NCI-H2029 (cell line): ENCODE measurements at regions not wholly inside any gene's neighbourhood (a gene's known extent, or its start where the extent isn't known, plus 50 kb on each side); places are given as distances from the start of the nearest gene placed in this dataset.

ENCODE experiments used
- DNase-seq: peaks from one replicate; lab custom pipeline; 2025; lab: John Stamatoyannopoulos, UW

DNA sequence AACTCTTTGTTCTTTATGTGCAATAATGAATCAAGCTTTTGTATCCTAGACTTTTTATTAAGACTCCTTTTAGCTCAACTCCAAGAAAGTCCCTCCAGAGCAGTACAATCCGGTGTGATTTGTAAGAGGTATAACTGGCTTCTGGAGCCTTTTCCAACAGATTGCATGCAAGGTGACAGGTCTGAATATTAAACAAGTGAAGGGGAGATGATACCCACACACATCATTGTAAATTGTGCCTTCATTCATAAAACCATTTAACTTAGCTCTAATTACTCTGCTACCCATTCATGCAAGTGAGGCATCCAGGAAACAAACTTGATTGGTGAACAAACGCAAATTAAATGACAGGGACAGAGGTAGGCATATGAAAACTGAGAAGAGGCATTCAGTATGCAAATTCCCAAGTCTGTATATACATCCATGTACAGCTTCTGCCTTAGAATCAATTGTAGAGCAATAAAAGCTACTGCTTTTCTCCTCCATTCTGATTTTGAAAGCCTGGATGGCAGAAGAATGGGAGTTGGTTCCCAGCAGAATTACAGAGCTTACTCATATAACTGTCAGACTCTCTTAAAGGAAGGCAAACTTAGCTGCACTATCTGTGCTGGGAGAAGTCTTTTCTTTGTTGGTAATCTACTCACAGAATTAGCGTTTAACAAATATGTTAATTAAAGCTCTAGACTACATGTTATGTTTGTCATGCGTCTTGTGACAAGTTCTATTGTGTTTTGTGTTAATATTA, 261.0 kb upstream of the CDH6 start:
- no peak for DNase-seq

DNA sequence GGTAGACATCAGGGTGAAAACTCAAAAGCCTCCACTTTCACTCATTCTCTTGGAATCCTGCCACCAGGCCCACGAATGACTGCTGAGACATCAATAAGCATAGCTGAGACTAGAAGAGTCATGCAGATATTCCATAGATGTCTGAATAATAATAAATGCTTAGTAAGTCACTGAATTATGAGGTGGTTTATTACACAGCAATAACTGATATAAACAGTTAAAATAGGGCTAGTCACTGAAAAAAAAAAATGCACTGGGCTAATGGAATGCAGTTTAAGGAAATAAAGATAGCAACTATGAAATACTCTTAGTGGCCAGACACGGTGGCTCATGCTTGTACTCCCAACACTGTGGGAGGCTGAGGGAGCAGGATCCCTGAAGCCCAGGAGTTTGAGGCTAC, 262.8 kb upstream of the CDH6 start:
- DNase-seq: no peak

DNA sequence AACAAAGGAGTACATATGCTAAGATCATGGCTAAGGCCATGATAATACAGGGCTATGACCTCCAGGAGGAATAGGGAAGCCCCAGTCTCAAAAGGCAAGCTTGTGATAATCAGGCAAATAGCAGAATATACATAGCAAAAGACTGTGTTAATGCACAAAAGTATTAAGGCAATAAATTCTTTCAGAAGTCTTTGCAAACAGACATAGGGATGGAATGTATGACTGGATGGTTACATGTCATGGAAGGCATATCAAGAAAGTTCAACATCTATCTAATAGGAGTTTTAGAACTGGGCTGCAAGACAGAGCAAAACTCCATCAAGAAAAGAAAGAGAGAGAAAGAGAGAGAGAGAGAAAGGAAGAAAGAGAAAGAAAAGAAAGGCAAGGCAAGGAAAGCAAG, 264.5 kb upstream of the CDH6 start:
- no peak for DNase-seq

GRCh38 chr5:30926218-30926617, 267.3 kb upstream of the CDH6 start:
- no peak for DNase-seq

GRCh38 chr5:30921388-30921787, 272.1 kb upstream of the CDH6 start:
- no peak for DNase-seq

- DNase-seq: no peak
These were observed 275.3 kb upstream of the CDH6 start for GRCh38 chr5:30918171-30918570.

- no peak for DNase-seq
These were observed 285.1 kb upstream of the CDH6 start for GRCh38 chr5:30908356-30908755.

- DNase-seq: no peak
These were observed 293.1 kb upstream of the CDH6 start for GRCh38 chr5:30900367-30900766.

- no peak for DNase-seq
These were observed 298.7 kb upstream of the CDH6 start for GRCh38 chr5:30894811-30895210.

GRCh38 chr5:30891660-30892059, 301.8 kb upstream of the CDH6 start:
- no peak for DNase-seq

DNA sequence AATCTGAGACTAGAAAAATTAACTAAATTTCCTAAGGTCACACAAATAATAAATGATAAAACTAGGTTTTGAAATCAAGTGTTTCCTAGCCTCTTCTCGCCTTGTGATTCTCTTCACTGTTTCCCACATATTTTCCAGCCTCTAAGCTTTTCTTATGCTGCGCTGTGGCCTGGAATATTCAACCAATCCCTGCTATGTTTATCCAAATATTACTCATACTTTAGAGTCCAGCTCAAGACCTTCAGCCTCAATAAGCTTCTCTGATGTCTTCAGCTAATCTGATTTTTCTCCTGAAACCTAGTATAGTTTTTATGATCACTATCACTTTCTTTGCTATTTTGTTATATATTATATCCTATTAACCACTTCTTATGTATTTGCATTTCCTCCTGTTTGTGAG, 303.1 kb upstream of the CDH6 start:
- DNase-seq: no peak

DNA sequence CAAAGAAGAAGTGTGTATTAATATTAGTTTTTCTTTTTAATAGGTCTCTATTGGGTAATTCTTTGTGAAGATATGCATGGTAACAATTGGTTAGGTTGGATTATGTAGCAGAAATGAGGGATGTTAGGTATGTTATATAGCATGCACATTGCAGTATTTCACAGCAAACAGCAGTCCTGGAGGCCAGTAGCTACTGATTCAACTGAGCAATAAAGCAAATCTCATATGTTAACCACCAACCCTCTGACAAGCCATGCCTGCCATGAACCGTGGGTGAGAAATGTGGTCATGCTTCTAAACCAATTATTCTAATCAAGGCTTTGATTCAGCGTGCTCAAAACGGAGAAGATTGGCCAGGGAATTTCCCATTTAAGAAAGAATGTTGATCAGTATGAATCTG, 313.0 kb upstream of the CDH6 start:
- DNase-seq: no peak

- DNase-seq: no peak
These were observed 313.6 kb upstream of the CDH6 start for GRCh38 chr5:30879887-30880286.

DNA sequence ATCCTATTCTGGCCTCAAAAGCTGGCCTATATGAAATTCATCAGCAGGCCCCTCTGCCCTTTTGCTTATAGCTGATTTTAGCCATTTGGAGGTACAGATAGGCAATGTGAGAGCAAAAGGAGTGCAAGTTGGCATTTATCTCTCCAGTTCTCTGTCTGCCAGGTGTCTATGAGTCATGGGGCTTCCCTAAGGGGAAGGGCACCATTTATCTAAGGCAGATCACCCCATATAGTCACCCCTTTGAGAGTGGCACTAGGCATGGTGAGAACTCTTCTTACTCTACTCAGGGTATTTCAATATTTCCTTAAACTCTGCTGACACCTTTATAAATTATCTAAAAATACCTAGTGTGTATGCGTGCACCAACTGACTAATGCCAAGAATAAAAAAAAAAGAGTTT, 314.7 kb upstream of the CDH6 start:
- DNase-seq: no peak

DNA sequence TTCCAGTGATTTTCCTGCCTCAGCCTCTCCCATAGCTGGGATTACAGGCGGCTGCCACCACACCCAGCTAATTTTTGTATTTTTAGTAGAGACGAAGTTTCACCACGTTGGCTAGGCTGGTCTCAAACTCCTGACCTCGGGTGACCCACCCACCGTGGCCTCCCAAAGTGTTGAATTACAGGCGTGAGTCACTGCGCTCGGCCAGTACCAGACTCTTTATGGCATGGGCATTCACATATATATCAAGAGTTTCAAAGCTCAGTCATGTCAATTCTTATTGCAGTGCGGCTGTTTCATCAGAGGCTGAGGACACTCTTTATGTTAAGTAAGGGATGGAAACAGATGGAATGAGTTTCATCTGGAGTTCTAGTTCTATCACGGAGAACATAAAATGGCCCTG, 315.2 kb upstream of the CDH6 start:
- no peak for DNase-seq

DNA sequence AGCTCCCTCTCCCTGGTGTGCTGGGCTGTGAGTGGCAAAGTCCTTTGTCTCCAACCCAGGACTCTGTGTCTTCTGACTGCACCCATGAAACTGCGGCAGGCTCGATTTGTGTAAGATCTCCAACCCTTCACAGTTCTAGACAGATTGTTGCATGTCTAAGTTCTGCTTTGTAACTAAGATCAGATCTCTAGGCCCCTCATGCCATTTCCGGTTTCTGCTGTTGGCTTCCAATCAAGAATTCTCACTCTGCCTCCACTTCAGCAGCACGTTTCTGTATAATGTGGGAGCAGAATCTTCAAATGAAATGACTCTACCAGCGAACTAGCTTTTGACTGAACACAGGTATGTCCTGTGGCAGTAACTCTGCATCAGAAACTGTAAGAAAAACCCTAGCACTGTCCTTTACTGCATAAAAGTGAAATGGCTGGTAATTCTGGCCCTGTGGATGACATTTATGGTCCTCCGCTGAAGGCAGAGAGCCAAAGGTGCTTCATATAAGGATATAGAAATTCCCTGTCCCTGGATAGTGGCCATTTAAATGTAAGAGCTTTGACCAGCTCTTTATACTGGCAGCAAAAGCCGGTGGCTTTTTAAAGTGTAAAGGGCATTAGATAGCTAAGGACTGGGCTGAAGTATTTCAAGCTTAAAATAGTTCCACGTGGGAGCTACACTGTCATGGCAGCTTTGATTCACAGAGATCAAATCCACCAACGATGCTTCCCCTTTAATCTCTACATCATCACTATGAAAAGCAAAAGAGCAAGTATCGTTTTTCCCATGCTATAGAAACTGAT, 319.0 kb upstream of the CDH6 start:
- peak; percentile 4 for DNase-seq

DNA sequence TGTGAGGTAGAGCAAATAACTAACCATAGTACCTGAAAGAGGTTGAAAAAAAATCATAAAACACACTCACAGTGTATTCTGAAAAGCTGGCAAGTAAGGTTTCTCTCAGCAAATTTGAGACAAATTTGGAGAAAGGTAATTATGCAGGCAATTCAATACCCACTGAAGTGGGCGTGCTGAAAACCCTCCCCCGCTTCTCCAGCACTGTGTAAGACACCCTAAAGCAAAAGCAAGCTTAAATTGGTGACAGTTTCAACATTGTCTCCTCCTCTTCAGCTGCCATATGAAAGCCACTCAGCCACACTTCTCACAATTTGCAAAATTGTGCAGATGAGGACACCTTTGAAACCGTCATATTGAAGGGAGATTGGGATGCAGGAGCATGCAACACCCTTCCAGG, 322.3 kb upstream of the CDH6 start:
- no peak for DNase-seq

GRCh38 chr5:30867711-30868110, 325.8 kb upstream of the CDH6 start:
- DNase-seq: no peak

- no peak for DNase-seq
These were observed 327.3 kb upstream of the CDH6 start for GRCh38 chr5:30866142-30866541.

GRCh38 chr5:30856242-30856641, 337.2 kb upstream of the CDH6 start:
- DNase-seq: no peak

GRCh38 chr5:30853158-30853557, 340.3 kb upstream of the CDH6 start:
- no peak for DNase-seq

DNA sequence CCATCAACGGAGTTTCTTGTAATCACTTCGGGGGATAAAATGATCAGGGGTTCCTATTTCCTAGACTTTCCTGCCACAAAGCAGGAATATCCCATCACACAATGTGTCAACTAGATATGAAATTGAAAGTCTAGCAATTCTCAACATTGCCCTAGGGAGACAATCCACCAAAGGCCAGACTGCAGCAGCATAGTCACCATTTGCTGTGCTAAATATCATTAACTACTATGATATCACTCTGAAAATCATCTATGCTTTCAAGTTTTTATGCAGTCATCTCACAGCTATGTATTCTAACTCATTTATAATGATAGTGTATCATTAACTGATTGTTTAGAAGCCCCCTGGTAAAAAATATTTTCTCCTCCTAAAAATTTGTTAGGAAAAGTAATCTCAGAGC, 342.6 kb upstream of the CDH6 start:
- no peak for DNase-seq

DNA sequence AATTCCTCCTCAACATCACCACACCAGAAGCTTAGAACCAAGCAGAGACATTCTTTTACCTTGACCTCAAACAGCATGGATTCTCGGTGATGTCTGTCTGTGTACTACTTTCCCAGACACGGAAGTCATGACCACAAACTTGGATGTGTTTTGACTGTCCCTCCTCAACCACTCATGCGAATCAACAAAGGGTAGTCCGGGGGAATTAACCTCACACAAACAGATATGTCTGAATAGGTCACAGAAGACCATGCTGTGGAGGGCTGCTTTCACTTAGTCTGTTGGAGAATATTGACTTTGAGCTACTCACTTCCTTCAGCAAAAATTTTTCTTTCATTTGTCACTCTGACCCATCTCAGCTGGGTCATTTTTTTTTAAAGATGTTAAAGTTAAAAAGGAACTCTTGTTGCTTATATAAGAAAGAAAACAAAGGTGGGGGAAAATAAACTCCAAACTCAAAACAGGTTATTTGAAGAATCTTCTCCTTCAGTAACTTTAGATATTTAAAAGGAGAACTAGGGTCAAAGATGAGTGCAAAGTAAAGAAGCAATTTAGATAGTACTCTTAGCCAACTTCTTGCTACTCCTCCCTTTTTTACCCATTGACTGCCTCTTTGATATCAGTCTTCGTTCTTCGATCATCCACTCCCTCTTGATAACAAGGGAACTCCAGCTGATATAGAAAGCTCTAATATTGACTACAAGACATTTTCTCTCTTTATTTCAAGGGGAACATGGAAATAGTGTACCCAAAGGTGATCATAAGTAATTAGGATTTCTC, 343.4 kb upstream of the CDH6 start:
- DNase-seq: no peak
